ENCODE measurements at regions not wholly inside any gene's neighbourhood (a gene's known extent, or its start where the extent isn't known, plus 50 kb on each side); places are given as distances from the start of the nearest gene placed in this dataset.
"Not testable (repeated sequence)": the region's sequence is repeated elsewhere in the genome, so short reads cannot be mapped to it uniquely, and the experiment has no call there.

DNA sequence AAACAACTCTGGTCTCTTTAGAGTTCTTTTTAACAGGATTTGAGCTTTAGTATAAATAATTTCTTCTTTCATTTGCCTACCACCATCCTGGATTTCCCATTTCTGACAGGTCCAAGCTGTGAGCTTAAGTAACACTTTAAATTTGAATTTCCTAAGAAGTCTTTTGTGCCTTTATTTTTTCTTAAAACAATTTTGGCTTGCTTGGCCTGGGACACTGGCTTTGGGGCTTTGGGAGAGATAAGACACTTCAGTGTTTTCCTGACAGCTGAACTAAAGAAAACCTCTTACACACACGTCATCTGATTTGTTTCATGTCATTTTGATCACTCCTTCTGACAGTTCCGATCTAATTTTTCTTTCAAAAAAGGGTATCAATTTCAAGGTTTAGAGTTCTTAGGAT lies 121.3 kb upstream of the BMPER start:
- DNase-seq (ENCODE audit: low read depth in 2 of 2) = no peak

DNA sequence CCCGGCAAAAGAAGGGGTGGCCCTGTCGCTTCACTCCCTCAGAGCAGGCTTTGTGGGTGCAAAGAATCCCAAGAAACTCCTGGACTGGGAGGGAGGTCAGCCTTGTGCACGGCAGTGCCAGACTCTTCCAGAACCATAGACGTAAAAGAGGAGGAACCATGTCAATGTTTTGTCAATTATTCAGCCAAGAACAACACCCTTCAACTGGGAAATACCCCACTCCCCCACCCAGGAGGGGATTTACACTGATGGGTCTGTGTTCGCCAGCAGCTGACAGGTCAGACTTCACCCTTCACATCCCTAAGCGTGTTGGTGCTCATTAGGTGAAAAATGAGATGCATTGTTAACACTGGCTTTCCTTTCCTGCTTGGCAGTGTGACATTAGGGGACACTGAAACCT lies 116.8 kb upstream of the BMPER start:
- no peak for DNase-seq (ENCODE audit: low read depth in 2 of 2)

DNA sequence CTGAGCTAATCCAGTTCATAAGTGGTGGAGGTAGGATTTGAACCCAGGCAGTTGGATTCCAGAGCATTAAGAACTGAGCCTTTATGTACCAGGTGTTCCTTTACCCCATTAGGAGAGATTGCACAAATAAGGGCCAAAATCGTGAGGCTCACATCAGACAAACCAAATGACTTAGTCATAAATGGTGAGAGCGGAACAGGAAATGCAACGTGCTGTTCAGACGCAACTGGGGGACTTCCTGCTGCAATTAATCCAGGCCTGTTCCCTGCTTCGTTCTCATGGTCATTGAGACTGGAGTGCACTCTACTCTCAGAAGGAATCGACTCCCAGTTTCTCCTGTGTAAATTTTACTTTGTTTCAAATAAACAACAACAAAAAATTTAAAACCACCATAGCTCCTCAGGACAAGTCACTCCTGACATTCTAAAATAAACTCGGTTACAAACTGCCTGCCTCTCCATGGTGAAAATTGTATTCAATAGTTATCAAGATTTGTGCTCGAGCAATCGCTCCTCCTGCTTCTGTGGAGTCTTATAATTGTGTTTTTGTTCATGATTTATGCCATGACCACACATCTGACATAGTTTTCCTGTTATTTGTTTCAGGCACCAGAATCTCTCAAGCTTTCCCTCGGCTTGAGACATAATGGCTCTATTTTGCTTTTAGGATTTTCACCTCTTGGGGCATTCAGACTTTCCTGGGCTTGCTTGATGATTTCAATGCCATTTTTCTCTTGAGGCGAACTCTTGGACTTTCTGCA lies 115.3 kb upstream of the BMPER start:
- DNase-seq (ENCODE audit: low read depth in 2 of 2) = no peak

DNA sequence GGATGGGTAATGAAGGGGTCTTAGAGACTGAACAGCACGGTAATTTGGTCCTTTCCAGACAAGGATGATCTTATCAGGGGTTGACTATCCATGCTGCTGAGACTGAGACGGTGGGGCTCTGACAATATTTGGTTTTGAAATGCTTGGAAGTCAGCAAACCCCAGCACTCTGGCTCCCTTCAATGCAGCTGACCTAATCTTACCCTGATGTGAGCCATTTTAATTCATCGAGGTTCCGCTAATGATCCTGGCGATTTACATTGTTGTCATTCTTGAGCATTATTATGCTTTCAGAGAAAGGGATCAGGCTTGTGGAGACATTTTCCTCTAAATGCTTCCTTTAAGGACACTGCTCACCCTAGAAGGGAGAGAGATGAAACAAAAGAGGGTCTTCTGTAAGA lies 114.6 kb upstream of the BMPER start:
- DNase-seq (ENCODE audit: low read depth in 2 of 2) = no peak

DNA sequence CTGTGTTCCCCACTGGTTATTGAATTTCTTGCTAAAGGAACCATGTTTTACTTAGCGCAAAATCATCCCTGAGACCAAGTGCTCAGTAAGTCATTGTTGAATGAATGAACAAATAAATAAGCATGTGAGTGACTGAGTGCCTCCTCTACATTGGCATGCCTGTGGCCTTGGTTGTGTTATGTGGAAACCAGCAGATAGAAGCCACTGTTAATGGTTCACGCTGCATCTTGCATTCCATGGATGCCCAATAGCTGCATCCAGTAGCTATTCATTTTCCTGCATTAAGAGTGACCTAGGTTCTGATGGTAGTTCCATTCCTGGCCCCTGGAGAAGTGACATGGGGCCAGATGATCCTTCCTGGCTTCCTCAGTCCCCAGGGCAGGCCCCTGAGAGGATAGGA lies 113.3 kb upstream of the BMPER start:
- DNase-seq (ENCODE audit: low read depth in 2 of 2) = no peak

DNA sequence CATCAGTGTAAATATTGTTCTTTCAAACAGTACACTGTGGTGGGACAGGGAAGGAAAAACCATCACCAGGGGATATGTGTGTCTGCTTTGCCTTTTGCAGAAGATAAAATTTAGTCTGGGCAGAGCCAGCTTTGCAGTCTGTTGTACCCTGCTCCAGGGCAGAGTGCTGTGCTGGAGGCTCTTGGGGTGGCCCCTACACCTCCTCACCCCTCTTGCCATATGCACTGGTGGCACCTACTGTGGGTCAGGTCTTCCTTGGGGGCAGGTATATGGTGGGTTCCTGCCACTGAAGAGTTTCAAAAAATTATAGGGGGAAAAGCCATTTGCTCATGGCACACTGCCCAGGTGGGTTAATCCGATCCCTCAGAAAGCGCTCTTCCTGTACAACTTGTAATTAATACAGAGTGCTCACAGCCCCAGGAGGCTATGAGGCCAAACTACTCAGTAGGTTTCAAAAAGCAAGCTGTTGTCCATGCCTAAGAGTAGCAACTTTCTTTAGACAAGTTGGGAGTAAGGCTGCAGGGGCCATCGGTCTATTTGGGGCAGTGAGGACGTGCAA lies 112.7 kb upstream of the BMPER start:
- DNase-seq (ENCODE audit: low read depth in 2 of 2) = no peak

DNA sequence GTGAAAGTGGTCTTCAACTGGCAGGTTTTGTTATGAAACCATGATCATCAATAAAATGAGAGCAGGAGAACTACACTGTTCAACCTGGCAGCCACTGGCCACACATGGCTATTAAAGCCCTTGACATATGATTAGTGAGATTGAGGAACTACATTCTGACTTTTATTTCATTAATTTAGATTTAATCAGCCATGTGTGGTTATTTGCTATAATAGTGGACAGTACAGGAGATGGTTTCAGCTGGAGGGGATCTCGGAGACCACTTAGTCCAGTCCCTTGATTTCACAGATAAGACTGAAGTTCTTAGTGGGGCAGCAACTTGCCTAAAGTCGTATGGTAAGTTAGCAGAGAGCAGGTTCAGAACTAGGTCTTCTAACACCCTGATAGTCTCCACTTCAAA lies 111.7 kb upstream of the BMPER start:
- DNase-seq (ENCODE audit: low read depth in 2 of 2) = no peak

DNA sequence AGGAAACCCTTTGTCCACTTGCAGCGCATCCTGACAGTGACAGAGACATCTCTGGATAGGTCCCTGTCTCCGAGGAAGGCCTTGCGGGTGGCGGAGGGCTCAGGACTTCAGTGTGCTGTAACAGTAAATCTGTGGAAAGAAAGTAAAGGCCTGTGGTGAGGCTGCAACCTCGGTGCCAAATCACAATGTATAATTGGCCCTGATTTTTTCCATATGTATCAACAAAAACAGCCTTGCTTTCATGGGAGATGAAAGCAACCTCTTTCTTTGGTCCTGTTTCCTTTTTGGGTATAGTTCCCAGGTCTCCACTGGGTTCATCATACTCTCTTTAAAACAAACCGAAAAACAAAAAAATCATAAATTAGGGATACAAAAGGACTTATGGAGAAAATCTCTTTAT lies 110.9 kb upstream of the BMPER start:
- no peak for DNase-seq (ENCODE audit: low read depth in 2 of 2)

DNA sequence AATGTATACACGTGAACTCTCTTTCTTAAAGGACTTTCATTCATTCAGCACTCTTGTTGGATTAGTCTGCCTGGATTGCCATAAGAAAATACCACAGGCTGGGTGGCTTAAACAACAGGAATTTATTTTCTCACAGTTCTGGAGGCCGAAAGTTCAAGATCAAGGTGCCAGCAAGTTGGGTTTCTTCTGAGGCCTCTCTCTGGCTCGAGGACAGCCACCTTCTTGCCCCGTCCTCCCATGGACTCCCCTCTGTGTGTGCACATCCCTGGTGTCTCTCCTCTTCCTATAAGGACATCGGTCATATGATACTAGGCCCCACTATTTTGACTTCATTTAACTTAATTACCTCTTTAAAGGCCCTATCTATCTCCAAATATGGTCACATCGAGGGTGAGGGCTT lies 110.4 kb upstream of the BMPER start:
- no peak for DNase-seq (ENCODE audit: low read depth in 2 of 2)

DNA sequence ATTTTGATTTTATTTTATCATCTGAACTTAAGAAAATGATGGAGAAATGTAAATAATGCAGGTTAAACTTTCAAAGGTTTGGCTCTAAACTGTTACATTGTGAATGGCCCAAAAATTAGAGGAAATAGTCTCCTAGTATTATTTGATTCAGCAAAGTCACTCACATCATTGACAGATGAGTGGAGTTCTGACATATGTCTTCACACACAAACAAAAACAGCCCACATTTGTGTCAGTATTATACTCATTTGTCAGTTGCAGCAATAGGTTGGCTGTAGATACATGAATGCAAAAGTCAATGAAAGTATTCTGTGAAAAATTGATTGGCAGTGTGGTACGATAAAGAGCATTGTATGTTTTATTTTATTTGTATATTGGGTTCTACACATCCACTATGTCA lies 108.8 kb upstream of the BMPER start:
- DNase-seq (ENCODE audit: low read depth in 2 of 2) = no peak

DNA sequence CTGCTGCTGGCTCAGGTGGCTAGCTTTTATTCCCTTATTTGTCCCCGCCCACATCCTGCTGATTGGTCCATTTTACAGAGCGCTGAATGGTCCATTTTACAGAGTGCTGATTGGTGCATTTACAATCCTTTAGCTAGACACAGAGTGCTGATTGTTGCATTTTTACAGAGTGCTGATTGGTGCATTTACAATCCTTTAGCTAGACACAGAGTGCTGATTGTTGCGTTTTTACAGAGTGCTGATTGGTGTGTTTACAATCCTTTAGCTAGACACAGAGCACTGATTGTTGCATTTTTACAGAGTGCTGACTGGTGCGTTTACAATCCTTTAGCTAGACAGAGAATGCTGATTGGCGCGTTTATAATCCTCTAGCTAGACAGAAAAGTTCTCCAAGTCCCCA lies 107.8 kb upstream of the BMPER start:
- DNase-seq (ENCODE audit: low read depth in 2 of 2) = not testable (repeated sequence)

DNA sequence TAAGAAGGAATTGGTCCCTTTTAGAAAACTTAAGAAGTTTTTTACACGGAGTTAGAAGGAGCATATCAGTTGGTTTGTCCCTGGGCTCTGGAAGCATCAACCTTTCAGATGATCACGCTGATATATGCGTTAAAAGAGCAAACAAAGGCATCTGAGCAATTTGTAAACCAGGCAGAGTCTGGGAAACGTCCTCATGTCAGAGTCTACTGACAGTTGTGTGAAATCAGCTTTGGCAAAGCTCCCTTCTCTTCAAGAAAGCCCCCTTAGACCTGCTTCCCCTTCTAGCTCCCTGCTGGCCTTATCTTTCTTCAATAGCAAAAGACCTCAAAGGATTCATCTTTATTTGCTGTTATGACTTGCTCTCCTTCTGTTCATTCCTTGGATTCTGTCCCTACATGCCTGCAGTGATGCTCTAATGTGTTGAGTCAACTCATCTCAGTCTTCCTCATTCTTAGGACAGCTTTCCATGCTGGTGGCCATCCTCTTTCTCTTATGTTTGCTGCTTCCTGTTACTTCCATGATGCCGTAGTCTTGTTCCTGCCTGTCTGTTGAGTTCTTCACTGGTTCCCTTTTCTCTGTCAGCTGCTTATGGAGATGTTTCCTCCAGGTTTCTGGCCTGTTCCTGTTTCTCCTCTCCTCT lies 106.5 kb upstream of the BMPER start:
- DNase-seq (ENCODE audit: low read depth in 2 of 2) = no peak

DNA sequence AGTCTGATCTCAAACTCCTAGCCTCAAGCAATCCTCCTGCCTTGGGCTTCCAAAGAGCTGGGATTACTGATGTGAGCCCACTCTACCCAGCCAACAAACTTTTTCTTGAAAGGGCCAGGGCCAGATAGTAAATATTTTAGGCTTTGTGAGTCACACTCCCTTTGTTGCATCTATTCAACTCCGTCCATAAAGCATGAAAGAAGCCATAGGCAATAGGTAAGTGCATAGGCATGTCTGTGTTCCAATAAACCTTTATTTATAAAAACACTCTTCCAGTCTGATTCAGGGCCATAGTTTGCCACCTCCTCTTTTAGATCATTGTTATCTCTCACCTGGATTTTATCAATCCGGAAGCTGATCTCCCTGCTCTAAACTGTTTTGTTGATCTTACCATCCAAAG lies 105.6 kb upstream of the BMPER start:
- DNase-seq (ENCODE audit: low read depth in 2 of 2) = no peak

DNA sequence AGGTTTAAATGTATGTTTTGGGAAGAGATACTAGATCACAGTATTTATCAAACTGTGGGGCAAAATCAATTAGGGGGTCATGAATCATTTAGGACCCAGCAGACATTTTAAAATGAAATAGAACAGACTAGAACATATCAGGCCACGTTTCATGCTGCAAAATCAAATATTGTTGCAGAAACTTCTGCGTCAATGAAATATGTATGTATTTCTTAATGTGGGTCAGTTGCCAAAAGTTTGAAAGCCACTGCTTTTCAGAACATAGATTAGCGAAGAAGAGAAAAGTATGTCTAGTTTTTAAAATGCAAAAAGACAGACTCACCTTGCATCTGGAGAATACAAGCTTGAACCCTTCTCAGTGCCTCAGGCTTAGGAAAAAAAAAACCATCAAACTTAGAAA lies 102.7 kb upstream of the BMPER start:
- DNase-seq (ENCODE audit: low read depth in 2 of 2) = no peak

DNA sequence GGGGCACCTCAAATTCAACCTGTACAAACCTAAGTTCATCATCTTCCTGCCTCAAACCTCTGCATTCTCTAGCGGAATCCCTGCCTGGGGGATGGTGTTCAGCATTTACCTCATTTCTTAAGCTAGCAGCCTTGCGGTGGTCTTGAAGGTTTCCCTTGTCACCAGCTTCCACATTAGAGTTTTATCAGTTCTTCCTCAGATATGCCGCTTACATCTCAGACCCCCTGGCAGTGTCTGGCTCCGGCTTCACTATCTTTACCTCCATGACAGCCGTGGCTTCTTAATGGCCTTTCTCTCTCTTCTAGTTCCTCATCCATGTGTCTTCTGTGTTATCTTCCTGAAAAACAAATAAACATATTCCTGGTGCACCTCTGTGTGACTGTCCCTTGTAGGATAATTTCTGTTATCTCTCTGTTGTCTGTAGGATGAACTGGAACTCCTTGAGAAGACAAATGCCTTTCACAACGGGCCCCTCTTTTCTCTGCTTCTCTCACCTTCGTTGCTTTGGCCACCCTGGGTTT lies 101.1 kb upstream of the BMPER start:
- DNase-seq (ENCODE audit: low read depth in 2 of 2) = no peak

DNA sequence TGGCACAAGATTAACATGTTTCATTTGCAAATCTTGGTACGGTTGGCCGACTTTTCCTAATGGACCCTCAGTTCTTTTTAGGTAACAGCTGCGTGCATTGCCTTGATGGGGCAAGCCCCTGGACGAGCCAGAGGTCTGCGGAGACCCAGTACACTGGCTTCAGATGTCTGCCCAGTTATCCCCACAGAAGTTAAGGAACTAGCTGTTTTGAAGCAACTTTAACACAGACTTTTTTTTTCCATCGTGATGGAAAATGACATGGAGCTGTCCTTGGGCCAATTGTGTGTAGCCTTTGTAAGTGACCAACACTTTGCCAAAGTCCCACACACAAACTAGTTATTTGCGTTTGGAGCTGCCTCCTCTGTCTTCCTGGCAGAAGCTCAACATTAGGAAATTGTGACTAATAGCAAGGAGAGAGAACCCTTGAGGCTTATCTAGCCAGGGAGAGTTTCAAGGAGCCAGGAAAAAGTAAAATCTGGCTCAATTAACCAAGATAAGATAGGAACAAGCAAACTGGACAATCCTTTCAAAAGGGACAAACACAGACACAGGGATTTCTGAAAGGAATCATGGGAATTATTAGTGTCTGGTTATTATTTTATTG lies 99.6 kb upstream of the BMPER start:
- no peak for DNase-seq (ENCODE audit: low read depth in 2 of 2)

DNA sequence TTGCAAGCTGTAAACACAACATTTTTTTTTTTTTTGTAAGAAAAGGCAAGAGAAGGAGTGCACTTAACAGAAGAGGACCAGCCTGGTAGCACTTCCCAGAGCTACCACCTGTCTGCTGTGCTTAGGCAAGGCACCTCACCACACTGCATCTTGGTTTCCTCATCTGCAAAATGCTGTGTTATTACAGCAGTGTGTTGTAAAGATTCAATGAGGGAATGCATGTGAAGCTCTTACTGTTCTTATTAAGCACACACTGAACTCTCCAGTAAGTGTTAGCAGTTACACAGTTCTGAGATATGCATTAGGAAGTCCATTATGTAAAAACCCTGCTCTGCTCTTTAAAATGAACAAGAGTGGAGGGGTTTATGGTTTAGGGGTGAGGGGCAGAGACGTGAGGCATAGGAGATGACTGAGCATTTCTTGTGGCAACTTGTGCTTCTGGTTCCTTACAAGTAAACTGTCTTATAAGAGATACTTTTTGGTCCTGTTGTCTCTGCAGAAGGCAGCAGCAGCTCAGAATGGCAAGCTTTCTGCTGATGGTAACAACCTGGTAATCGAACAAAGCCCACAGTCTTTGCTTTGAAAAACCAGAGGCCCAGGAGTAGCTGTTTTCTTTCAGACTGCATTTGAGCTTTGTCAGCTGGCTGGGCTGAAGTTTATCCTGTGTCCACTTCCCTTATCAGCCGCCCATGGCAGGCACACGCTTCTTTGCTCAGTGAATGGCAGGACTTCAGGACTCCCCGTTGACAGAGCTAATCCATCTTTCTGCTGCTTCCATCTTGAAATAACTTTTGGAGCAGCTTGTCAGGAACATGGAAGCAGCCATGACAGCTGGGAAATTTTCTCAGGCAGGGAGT lies 98.8 kb upstream of the BMPER start:
- DNase-seq (ENCODE audit: low read depth in 2 of 2) = no peak

DNA sequence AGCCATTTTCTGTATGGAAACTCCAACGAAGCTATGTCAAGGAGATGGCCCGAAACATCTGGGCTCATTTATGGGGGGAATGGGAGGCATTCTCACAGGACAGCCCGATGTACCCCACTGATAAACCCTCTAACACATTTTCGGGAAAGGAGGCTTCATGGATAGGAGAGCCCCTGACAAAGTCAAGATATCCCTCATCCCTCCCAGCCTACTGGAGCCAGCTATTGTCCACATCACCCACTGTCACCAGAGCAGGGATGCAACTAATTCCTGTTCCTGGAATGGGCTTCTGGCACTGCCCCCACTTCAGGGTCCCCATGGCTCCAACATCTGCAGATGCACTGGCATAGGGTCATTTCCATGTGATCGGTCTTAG lies 98.2 kb upstream of the BMPER start:
- no peak for DNase-seq (ENCODE audit: low read depth in 2 of 2)

DNA sequence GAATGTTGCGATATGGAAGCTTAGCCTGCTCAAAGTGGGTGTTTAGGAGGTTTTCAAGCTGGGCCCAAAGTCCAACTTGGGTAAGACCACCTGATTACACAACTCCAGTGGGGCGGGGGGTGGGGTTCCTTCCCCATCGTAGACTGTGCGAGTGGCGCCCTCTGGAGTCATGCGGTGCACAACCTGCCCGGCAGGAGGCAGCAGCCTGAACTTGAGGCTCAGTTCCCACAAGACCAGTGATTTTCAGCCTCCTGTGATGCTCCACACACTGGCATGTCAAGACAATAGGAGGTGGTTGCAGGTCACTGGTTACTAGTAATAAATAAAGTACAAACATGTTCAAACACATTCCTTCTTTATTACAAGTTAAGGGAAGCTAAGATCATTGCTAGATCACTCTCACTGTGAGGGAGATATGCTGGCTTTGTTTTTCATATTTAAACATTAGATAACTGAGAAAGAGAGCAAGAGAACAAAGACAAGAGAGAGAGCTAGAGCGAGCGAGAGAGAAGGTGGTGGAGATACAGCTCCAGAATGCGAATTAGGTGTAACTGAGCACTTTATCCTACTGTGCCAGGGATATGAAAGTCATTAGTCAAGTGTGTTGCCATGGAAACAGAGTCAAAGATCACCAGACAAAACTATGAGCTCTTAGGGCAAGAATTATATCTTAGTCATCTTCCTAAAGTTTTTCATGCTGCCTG lies 97.4 kb upstream of the BMPER start:
- DNase-seq (ENCODE audit: low read depth in 2 of 2) = no peak

DNA sequence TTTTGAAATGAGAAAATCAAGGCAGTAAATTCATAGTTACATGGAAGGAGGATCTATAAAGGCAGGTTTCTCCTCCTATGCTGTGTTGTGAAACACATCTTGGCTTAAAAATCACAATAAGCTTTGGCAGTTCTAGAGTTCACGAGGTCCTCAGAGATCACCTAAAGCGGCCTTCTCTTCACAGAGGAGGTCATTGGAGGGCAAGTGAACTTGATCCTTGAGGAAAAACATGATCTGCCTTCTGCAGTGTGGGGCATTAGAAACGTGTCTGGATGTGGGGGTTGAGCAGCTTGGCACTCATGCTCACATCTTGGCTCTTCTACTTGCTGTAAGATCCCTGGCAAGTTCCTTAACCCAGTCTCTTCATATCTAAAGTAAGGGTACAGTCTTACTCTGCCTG lies 96.1 kb upstream of the BMPER start:
- DNase-seq (ENCODE audit: low read depth in 2 of 2) = no peak

DNA sequence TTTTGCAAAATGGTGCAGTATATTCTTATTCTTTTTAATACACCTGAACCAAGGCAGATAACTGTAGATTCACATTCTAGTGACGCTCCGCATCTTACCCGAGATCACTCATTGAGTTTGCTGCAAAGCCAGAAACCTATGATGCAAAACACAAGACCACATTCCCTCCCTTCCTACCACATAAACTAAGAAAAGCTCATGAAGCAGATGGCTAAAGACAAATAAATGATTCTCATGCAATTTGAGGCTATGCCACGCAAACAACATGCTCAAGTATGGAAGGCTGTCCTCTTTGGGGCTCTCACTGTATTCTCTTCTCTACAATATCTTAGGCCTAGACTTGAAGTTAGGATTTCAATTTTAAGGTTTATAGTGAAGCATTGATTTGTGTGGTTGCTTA lies 95.0 kb upstream of the BMPER start:
- no peak for DNase-seq (ENCODE audit: low read depth in 2 of 2)

Data from stimulated activated CD8-positive, alpha-beta memory T cell treated with anti-CD3 and anti-CD28 coated beads, Interleukin-2, amount 100 ng/mL, for 1 hour (primary cell).